Stimulated activated CD4-positive, alpha-beta T cell treated with anti-CD3 and anti-CD28 coated beads, Interleukin-12 subunit alpha, Interleukin-12 subunit beta, amount 100 ng/mL, for 4 hours (primary cell): ENCODE measurements at regions not wholly inside any gene's neighbourhood (a gene's known extent, or its start where the extent isn't known, plus 50 kb on each side); places are given as distances from the start of the nearest gene placed in this dataset.
"Not testable (repeated sequence)": the region's sequence is repeated elsewhere in the genome, so short reads cannot be mapped to it uniquely, and the experiment has no call there.

ENCODE experiments used
- DNase-seq: peaks from one replicate; pipeline ENCODE4 v3.0.0-alpha.2; 2020

GRCh38 chr4:15294832-15295231 is 133.0 kb upstream of the C1QTNF7 start:
- no peak for DNase-seq

- DNase-seq, result no peak
Observed at GRCh38 chr4:15295421-15296162, 132.2 kb upstream of the C1QTNF7 start.

- no peak for DNase-seq
Observed at GRCh38 chr4:15297344-15297743, 130.5 kb upstream of the C1QTNF7 start.

DNA sequence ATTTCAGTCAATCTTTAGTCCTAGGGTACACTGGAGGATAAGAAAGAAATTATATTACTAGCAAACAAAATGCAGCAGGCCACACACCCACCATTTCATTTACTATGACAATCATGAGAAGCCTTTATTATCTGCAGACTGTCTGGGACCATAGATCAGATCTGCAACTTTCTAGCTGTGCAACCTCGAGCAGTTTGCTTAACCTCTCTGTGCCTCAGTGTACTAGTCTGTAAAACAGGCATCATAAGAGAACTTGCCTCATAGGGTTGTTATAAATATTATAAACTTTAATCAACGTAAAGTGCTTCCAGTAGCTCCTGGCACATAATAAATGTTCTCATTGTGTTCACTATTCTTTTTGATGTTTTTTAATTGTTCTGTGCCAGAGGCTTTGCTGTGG is 128.2 kb upstream of the C1QTNF7 start:
- DNase-seq, result no peak

- no peak for DNase-seq
Observed at GRCh38 chr4:15303052-15303641, 124.7 kb upstream of the C1QTNF7 start.

GRCh38 chr4:15314974-15315373 is 112.9 kb upstream of the C1QTNF7 start:
- no peak for DNase-seq

DNA sequence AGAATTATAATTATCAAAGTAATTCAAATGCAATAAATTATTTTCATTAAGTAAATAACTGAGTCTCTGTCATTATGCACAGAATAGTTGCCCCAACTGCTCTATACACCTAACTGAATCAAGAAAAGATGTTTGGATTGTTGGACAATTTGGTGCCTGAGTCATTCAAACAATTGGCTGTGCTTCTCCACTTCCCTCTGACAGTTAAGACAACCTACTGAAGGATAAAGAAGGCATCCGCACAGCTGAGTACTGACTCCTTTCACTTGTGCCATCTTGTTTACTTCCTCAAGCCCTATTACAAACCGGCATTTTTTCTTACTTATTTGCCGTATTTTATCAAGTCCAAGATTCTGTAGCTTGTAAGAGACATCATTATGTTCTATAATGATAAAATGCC is 110.6 kb upstream of the C1QTNF7 start:
- no peak for DNase-seq

DNA sequence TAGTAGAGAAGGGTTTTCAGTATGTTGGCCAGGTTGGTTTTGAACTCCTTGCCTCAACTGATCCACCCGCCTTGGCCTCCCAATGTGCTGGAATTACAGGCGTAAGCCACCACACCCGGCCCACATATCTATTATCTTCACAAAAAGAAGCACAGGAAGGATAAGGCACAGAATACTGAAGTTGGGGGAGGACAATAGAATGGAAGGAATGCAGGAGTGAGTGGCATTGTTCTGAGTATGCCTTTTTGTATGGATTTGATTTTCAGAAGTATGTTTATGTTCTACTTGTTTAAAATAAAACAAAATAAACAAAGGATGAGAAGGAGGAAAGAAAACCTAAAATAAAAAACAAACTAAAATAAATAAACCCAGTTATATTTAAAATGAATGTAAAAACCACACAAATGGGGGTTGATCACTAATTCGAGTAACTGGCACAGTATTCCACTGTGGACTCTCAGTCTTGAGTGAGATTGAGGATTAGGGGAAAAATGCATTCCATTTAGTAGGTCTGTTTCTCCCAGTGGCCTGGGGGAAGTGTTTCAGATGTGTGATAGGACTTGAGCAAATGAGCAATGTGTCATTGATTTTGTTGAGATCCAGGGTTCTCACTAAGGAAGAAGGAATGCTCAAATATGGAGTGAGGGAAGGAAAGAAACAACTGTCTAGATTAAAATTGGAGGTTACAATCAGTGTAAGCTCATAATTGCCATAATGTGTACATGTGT is 109.0 kb upstream of the C1QTNF7 start:
- DNase-seq, result no peak

DNA sequence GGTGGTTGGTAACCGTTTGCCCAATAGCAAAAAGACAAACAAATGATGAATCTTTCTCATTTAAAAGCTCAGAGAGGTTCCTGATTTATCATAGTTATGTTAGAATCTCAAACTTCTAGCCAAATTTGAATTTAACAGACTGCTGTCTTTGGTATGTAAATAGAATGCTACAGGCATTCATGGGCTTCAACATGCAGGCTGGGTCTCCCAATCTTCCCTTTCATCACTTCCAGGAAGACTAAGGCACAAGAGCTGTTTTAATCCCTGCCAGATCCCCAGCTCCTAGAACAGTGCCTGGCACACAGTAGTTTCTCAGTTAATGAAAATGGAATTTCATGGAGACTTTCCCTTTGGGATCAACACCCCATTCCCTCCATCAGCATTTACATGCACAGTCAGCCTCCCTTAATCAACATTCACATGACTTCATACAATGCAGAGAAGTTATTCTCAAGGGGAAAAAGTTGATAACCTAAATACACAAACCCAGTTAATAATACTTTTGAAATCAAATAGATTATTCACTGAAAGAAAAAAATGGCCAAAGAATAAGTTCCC is 107.6 kb upstream of the C1QTNF7 start:
- no peak for DNase-seq

- no peak for DNase-seq
Observed at GRCh38 chr4:15322006-15322405, 105.8 kb upstream of the C1QTNF7 start.

GRCh38 chr4:15325987-15326386 is 101.8 kb upstream of the C1QTNF7 start:
- no peak for DNase-seq

DNA sequence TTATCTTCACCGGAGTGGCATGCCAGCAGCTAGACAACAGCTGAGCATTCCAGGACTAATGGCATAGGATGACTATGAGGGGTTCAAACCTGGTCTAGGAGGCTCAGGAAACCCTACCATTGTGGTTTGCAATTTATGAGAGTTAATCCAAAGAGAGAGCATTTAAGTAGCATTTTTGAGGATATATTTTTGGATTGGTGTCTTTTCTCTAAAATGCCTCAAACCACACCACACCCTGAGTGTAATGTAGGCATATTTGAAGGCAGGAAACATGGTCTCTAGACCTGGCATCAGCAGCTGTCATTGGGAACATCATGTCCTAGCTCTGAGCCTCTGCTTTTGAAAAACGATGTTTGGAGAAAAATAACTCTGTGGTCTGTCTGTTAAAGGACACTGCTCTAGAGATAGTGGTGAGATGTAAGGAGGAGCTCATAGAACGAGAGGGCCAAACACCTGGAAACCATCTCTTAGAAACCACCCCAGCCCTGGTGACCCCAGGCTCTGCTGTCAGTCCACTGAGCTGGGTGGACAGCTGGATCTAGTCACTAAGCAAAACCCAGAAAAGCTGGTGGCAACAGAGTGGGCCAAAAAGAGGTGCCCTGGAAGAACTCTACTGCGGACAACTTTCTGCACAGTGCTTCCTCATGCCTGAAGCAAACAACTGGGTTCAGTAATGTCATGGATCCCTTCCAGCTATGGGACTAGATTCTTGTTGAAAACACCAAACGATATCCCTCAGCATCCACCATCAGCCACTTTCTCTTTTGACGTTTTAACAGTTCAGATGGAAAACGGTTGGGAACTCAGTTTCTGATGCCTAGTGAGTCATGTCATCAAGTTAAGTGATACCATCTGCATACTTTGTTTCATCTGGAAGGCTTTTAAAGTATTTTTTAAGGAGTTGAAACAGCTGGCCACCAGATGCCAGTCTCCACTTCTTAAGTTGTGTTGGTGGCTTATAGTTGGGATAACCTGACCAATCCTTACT is 100.2 kb upstream of the C1QTNF7 start:
- DNase-seq, result no peak

- DNase-seq, result no peak
Observed at GRCh38 chr4:15331930-15332329, 95.9 kb upstream of the C1QTNF7 start.

GRCh38 chr4:15332377-15332776 is 95.5 kb upstream of the C1QTNF7 start:
- DNase-seq, result no peak

GRCh38 chr4:15333692-15334633 is 93.9 kb upstream of the C1QTNF7 start:
- no peak for DNase-seq

DNA sequence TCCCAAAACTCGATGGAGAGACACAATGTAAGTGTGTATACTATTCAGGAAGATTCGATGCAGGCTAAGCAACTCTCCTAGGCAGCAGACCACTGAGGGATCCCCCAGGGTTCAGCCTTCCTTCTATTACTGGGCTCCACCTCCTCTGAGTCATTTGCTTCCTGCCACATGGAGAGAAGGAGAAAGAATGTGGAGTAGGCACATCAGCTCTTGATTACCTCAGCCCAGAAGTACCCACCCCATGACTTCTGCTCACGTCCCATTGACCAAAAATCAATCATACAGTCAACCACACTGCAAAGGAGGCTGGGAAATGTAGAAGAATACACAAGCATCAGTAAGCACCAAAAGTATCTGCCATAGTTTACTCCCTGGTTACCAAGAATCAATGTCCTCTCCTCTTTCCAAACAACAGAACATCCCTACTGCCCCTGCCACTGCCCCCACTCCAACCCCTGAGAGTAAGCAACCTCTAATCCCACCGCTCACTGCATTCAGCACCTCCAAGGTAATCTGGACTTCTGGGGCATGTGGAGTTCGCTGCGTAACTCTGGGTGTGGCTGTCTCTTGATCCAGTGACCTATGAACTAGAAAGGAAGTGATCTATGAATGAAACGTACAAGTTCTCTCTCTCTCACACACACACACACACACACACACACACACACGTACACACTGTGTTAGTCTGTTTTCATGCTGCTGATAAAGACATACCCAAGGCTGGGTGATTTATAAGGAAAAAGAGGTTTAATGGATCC is 91.2 kb upstream of the C1QTNF7 start:
- DNase-seq, result no peak

DNA sequence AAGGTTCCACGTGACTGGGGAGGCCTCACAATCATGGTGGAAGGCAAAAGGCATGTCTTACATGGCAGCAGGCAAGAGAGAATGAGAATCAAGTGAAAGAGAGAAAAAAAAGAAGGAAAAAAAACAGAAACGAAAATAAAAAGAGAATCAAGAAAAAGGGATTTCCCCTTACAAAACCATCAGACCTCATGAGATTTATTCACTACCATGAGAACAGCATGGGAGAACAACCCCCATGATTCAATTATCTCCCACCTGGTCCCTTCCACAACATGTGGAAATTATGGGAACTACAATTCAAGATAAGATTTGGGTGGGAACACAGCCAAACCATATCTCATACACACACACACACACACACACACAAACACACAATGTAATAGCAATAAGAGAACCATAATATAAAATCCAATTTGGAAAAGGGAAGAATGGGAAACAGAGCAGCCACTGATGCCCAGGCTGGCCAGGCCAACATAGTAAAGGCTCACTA is 90.6 kb upstream of the C1QTNF7 start:
- not testable (repeated sequence) for DNase-seq

DNA sequence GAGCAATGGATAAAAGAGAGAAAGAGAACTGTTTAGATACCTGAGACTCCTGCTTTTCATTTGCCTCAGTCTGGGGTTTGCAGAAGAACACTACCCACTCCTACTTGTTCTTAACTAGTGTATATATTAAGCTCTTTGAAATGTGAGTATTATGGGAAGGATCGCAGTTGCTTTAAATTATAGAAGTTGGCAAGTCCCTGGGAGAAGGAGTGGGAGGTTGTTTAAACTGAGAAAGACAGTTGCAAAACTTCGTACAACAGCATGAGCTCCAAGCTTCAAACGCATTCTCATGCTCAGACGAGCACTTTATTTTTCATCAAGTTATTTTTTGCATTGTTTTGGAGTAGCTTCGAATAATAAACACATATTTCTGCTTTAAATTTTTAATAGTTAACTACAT is 88.1 kb upstream of the C1QTNF7 start:
- no peak for DNase-seq

DNA sequence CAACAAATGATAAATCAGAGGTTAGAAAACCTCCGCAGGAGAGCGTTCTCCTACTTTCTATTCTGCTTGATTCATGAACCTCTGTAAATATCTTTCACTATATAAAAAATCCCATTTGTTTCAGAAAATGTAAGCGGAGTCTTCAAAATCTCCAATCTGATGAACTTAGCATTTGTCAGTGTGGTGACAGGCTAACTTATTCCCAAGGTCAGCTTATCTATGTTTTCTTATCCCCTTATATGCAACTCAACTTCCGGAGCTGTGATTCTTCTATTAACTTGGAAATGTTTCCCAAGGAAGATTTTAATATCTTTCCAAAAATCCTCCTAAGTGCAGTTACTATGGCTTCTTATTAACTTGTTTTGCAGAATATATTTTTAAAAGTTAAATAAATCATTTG is 87.5 kb upstream of the C1QTNF7 start:
- no peak for DNase-seq
